KG1 (cell line): ENCODE measurements at regions not wholly inside any gene's neighbourhood (a gene's known extent, or its start where the extent isn't known, plus 50 kb on each side); places are given as distances from the start of the nearest gene placed in this dataset.

Experiments
- DNase-seq: peaks from one replicate; lab custom pipeline; 2025; lab: John Stamatoyannopoulos, UW

GRCh38 chr3:139778682-139779233, 101.0 kb upstream of the NMNAT3 start:
- no peak for DNase-seq

DNA sequence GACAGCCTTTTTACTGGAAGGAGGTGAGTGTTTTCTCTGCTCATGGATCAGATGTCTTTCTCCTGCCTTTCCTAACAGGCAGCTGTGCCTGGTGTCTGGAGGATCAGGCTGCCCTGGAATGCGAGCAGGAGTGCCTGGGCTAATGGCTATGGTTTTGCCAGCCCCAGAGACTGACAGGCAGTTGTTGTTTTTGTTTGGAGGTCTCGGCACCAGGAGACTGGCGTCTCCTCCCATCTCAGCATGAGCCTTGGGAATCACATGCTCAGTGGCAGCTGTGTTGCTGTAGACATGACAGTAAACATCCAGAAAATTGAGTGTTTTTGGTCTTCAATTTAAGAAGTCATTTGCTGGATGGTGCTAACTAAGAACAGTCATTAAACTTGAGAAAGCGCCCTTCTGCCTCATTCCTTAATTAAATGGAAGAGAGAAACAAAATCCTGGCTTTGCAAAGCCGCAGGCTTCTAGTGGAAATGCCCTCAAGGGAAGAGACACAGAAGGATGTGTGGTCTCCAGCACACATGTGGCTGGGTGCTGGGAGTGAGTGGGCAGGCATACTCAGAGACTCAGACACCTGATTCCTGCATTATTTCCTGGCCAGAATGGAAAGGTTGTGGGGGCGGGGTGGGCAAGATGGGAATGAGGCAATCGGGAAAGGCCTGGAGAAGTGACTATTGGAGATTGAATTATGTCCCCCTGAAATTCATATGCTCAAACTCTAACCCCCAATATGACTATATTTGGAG, 97.0 kb upstream of the NMNAT3 start:
- no peak for DNase-seq

GRCh38 chr3:139772539-139773500, 95.0 kb upstream of the NMNAT3 start:
- DNase-seq: no peak

DNA sequence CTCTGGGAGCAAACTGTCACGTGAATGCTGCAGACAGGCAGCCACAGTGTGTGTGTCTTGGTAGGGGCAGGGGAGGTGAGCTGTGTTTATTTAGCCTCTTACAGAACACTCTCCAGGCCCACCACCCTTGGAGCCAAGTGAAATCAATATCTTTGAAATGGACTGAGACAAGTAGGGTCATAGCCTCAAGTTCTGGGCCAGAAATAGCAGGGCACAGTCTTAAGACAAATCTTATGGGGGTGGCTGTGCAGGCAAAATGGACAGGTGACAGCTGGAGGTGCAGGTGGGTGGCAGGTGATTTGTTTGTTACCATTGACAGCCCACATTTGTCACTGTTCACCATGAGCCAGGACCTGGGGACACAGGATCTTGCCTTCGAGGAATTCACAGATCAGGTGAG, 93.6 kb upstream of the NMNAT3 start:
- DNase-seq: no peak

GRCh38 chr3:139770577-139770976, 92.8 kb upstream of the NMNAT3 start:
- no peak for DNase-seq

DNA sequence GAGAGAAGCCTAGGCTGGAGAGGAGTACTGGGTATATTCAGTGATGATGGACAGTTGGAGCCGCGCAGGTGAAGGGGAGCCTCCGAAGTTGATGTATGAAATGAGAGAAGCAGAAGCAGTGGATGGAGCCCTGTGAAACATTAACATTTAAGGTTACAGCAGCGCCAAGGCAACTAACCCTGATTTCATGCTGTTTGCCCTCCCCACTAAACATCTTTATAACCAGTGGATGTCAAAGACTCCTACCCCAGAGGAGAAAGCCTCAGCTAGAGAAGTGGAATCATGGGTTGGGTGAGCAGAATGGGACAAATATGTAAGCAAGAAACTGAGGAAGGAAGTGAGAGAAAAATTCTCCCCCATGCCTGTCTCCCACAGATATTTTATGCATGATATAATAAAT, 92.0 kb upstream of the NMNAT3 start:
- no peak for DNase-seq

- DNase-seq: no peak
Measured at GRCh38 chr3:139764936-139765335, 87.2 kb upstream of the NMNAT3 start.

- DNase-seq: no peak
Measured at GRCh38 chr3:139764069-139764905, 86.5 kb upstream of the NMNAT3 start.

GRCh38 chr3:139762302-139762701, 84.5 kb upstream of the NMNAT3 start:
- no peak for DNase-seq

GRCh38 chr3:139759470-139759869, 81.7 kb upstream of the NMNAT3 start:
- DNase-seq: no peak

GRCh38 chr3:139758654-139759291, 81.0 kb upstream of the NMNAT3 start:
- no peak for DNase-seq

DNA sequence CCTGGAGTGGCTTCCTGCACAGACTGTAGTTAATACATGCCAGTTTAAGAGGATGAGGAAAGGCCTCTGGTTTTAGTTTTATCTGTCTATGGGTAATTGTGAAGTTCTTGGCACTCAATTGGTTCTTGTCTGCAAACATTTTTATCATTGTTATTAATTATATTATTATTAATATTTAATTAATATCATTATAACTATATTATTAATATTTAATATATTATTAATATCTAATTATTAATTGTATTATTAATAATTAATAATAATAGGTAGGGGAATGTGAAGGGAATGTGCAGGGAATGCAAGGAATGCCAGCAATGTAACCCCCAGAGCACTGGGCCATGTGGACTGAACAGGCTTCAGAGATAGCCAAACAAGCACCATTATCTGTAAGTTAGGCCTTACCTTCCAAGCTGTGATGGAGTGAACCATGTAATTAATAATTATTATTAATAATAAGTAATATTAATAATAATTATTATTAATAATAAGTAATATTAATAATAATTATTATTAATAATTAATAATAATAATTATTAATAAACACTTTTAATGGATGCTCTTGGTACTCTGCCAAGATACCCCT, 79.8 kb upstream of the NMNAT3 start:
- no peak for DNase-seq

DNA sequence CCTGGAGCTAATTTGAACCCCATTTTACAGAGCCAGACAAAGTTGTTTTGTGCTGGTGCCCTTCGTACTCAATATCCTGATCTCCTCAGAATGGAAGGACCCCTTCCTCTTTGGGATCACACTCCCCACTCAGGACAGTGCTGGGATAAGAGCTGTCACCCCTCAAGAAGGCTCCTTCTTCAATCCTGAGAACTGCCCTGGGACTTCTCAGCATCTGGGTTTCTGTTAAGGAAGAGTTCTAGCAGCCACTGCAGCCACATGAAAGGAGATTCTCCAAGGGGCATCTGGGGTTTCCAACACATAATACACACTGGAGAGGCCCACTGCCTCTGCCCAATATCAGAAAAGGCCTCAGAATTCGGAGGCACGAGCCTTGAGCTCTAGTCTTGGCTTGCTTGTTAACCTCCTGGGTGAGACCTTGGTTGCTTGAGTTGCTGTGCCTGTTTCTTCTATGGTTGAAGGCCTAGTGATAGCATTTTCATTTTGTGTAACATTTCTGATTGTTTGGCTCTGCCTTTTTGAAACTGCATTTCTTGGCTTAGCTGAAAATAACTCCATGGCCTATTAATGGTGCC, 78.8 kb upstream of the NMNAT3 start:
- DNase-seq: no peak

DNA sequence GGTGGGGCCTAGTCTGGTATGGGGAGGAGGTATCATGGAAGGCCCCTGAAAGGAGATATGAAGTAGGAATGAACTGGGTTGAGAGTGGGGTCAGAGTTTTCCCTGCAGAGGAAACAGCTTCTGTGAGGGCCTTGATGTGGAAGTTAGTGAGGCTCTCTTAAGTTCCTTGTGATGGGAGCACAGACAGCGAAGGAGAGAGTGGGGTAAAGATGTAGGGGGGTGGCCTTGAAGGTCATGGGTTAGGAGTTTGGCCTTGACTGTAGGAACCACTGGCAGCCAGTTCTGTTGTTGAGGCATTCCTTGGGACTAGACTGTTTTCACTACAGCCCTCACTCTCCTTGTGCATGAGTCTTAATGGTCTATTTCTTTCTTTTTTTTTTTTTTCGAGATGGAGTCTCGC, 77.8 kb upstream of the NMNAT3 start:
- DNase-seq: no peak

DNA sequence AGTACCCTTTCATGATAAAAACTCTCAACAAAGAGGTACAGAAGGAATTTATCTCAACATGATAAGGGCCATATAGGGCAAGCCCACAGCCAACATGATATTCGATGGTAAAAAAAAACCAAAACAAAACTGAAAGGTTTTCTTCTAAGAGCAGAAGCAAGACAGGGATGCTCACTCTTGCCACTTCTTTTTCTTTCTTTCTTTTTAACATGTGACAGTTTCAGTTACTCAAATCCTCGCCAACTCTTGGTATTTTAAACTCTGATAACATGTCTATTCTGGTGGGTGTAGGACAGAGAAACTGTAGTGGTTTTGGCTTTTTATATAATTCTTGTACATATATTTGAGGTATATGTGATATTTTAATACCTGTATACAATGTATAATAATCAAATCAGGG, 74.0 kb upstream of the NMNAT3 start:
- DNase-seq: no peak

DNA sequence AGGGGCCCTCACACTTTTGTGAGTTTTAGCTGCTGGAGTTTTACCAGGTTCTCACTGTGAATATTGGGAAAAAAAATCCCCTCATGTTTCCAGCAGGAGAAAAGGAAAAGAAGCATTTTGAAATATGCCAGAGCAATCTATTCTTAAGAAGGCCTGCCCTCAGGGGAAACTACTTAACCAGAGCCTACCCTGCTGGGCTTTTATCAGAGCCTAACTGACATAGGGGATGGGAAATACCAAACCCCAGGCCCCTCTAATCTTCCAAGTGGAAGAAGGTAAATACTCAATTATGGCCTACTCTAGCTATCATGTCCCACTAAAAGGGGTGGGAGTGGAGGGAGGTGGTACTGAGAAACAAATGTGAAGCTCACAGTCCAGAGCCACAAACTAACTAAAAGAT, 68.7 kb upstream of the NMNAT3 start:
- no peak for DNase-seq

GRCh38 chr3:139745831-139746230, 68.1 kb upstream of the NMNAT3 start:
- no peak for DNase-seq

GRCh38 chr3:139738697-139739096, 60.9 kb upstream of the NMNAT3 start:
- DNase-seq: no peak

DNA sequence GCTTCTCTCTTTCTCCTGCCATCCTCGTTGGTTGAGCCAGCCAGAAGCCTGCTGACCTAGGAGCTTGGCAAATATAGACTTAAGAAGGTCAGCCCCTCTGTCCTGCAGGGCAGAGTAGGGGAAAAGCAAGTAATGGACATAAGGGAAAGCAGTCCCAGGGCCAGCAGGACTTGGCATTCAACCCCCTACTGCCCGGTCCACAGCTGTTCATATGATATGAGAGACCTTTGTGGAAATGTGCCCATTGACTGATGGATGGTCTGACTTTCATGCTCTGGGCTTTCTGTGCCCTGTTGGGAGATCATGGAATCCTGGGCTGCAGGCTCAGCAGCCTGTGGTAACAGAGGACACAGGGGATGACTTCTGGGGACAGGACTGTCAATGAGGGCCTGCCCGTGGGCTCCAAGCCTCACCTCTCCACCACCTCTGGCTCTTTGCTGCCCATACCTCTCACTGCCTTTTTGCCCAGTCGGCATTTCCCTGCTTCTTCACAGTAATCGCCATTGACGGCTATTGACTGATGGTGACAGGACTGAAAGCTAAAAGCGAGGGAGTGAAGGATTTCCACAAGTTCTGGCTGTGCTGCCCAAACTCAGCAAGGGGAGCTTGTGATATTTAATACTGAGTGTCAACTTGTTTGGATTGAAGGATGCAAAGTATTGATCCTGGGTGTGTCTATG, 60.0 kb upstream of the NMNAT3 start:
- DNase-seq: no peak

GRCh38 chr3:139735191-139735590, 57.4 kb upstream of the NMNAT3 start:
- no peak for DNase-seq
